PFSK-1 (cell line): ENCODE measurements at regions not wholly inside any gene's neighbourhood (a gene's known extent, or its start where the extent isn't known, plus 50 kb on each side); places are given as distances from the start of the nearest gene placed in this dataset.

ENCODE experiments used
- FOXP2 ChIP-seq: optimal IDR thresholded peaks from 2 replicates; pipeline ENCODE3; 2011; ENCODE audit warnings: borderline replicate concordance, control low read depth, inconsistent platforms; ENCODE audit not compliant: insufficient read depth; ENCODE audit errors: extremely low read length, extremely low read depth
- POLR2AphosphoS5 ChIP-seq: IDR thresholded peaks from 2 replicates; pipeline ENCODE4 v1.6.1; 2012; ENCODE audit warnings: low read depth, mild to moderate bottlenecking, control low read depth, low read length, moderate library complexity
- REST ChIP-seq, 2 experiments: IDR thresholded peaks; 2 replicates each; pipeline versions ENCODE4 v1.6.1 to v1.8.0; 2011 to 2012; ENCODE audit warnings: low read depth in 2 of 2, low read length in 2 of 2, control low read depth in 1 of 2, inconsistent platforms in 1 of 2, mild to moderate bottlenecking in 1 of 2, moderate library complexity in 1 of 2; ENCODE audit not compliant: insufficient read depth in 1 of 2
- SIN3A ChIP-seq: IDR thresholded peaks from 2 replicates; pipeline ENCODE4 v1.6.1; 2012; ENCODE audit warnings: mild to moderate bottlenecking, low read length, moderate library complexity, borderline replicate concordance; ENCODE audit not compliant: insufficient read depth
- TAF1 ChIP-seq: IDR thresholded peaks from 2 replicates; pipeline ENCODE4 v1.6.1; 2012; ENCODE audit warnings: low read length, control low read depth, borderline replicate concordance; ENCODE audit not compliant: insufficient read depth

- TF ChIP-seq SIN3A (no peak), POLR2AphosphoS5 (no peak), REST (IDR thresholded peaks at IDR 0.05; ENCODE audit: insufficient read depth in 1 of 2, low read depth in 2 of 2, low read length in 2 of 2) (no peak), FOXP2 (no peak), TAF1 (no peak)
Measured at GRCh38 chr6:141531040-141531439, 601.7 kb upstream of the GJE1 start.

- no peak for TF ChIP-seq FOXP2
- TF ChIP-seq REST (IDR thresholded peaks at IDR 0.05; ENCODE audit: insufficient read depth in 1 of 2, low read depth in 2 of 2, low read length in 2 of 2) = no peak
- no peak for TF ChIP-seq SIN3A
- no peak for TF ChIP-seq TAF1
- TF ChIP-seq POLR2AphosphoS5 = no peak
Measured at GRCh38 chr6:141528596-141528995, 604.1 kb upstream of the GJE1 start.

- TF ChIP-seq FOXP2 (no peak), REST (IDR thresholded peaks at IDR 0.05; ENCODE audit: insufficient read depth in 1 of 2, low read depth in 2 of 2, low read length in 2 of 2) (no peak), TAF1 (no peak), POLR2AphosphoS5 (no peak), SIN3A (no peak)
Measured at GRCh38 chr6:141526985-141527384, 605.7 kb upstream of the GJE1 start.

- TF ChIP-seq SIN3A (no peak), REST (IDR thresholded peaks at IDR 0.05; ENCODE audit: insufficient read depth in 1 of 2, low read depth in 2 of 2, low read length in 2 of 2) (no peak), FOXP2 (no peak), TAF1 (no peak), POLR2AphosphoS5 (no peak)
Measured at GRCh38 chr6:141521440-141521839, 611.3 kb upstream of the GJE1 start.

- no peak for TF ChIP-seq SIN3A
Measured at GRCh38 chr6:141513830-141514229, 618.9 kb upstream of the GJE1 start.

- TF ChIP-seq FOXP2 (no peak), TAF1 (no peak), POLR2AphosphoS5 (no peak), SIN3A (no peak), REST (IDR thresholded peaks at IDR 0.05; ENCODE audit: insufficient read depth in 1 of 2, low read depth in 2 of 2, low read length in 2 of 2) (no peak)
Measured at GRCh38 chr6:141510803-141511202, 621.9 kb upstream of the GJE1 start.
